ENCODE measurements at regions not wholly inside any gene's neighbourhood (a gene's known extent, or its start where the extent isn't known, plus 50 kb on each side); places are given as distances from the start of the nearest gene placed in this dataset.
A peak's percentile ranks its signal among the peaks of the same experiment; 100 is the strongest.

DNA sequence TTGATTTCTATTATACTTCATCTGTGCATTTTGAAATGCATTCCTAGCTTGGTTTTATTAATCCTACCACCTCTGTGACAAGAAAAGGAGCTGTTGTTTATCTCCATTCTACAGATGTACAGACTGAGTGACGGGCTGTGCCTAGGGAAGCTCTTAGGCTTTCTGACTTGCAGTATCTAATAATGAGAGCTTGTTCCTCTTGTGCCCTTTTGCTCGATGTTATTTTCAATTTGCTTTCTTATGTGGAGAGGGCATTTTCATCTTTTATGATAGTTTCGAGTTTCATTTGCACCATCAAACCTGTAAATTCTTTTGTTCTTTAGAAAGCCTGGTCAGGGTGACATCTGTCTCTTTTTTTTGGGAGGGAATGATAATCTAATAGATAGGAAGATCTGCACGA is 256.5 kb downstream of the C4orf33 start:
- Histone ChIP-seq H3K36me3 (ENCODE audit: control insufficient read depth, insufficient read depth, low read length) (no peaks in the 10 kb centered on the region), H3K4me3 (ENCODE audit: low read depth, low read length) (no peak overlapping the region), H3K27me3 (ENCODE audit: control insufficient read depth, insufficient read depth, low read length) (no peaks in the 10 kb centered on the region; the same call in 1 of the 2 replicates)
- CTCF ChIA-PET, result interaction anchor here (0.7 to 1.7 kb wide), 2 partner anchors 10 to 140 kb away, joined by 3 to 4 read pairs; no protein-coding TSS in a partner anchor
- POLR2A ChIA-PET, result no interaction called here
- TF ChIP-seq, protein P1, sequence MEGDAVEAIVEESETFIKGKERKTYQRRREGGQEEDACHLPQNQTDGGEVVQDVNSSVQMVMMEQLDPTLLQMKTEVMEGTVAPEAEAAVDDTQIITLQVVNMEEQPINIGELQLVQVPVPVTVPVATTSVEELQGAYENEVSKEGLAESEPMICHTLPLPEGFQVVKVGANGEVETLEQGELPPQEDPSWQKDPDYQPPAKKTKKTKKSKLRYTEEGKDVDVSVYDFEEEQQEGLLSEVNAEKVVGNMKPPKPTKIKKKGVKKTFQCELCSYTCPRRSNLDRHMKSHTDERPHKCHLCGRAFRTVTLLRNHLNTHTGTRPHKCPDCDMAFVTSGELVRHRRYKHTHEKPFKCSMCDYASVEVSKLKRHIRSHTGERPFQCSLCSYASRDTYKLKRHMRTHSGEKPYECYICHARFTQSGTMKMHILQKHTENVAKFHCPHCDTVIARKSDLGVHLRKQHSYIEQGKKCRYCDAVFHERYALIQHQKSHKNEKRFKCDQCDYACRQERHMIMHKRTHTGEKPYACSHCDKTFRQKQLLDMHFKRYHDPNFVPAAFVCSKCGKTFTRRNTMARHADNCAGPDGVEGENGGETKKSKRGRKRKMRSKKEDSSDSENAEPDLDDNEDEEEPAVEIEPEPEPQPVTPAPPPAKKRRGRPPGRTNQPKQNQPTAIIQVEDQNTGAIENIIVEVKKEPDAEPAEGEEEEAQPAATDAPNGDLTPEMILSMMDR (IDR thresholded peaks at IDR 0.05; ENCODE audit: insufficient read depth, low read depth, low read length), result no peak
- DNase-seq (ENCODE audit: low read depth), result no peak

DNA sequence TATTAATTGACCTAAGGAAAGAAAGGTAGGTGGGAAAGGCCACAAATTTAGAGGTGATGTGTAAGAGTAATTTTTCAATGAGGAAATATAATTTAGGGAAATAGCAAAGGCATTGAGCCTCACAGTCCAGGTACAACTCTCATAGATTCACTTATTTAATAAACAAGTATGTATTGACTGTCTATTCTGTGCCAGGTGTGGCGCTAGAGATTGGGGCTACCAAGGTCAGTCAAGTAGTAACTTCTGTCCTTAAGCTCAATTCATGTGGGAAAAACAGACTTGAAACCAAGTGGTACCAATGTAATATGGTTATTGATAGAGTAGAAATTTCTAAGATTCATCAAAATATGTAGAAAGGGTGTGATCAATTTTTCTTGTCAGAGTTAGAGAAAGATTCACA is 257.5 kb downstream of the C4orf33 start:
- no peak overlapping the region for H3K4me3 ChIP-seq (ENCODE audit: low read depth, low read length)
- TF ChIP-seq, protein P1 (IDR thresholded peaks at IDR 0.05; ENCODE audit: insufficient read depth, low read depth, low read length), result no peak
- ChIA-PET CTCF (interaction anchor here (1.0 to 1.7 kb wide), 2 partner anchors 9 kb away, joined by 3 to 4 read pairs; no protein-coding TSS in a partner anchor), POLR2A (no interaction called here)
- H3K36me3 ChIP-seq (ENCODE audit: control insufficient read depth, insufficient read depth, low read length), result no peaks in the 10 kb centered on the region
- no peaks in the 10 kb centered on the region; the same call in 1 of the 2 replicates for H3K27me3 ChIP-seq (ENCODE audit: control insufficient read depth, insufficient read depth, low read length)
- DNase-seq (ENCODE audit: low read depth), result no peak

DNA sequence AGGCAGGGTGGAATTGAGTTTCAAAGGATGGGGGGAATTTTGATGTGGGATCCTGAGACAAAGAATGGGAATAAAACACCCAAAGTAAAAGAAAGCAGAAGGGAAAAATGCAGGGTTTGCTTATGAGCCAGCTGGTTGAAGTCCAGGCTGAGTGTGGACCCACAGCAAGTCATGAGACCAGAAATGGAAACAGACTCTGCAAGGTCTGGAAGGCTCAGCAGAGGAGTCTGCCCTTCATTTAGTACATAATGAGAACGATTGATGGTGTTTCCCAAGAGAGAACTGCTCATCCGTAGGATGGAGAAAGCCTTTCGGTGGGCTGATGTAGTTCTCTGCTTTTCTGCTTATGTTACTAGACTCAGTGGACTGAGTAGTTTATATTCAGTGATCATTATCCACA is 259.1 kb downstream of the C4orf33 start:
- Histone ChIP-seq H3K36me3 (ENCODE audit: control insufficient read depth, insufficient read depth, low read length) (no peaks in the 10 kb centered on the region), H3K27me3 (ENCODE audit: control insufficient read depth, insufficient read depth, low read length) (no peaks in the 10 kb centered on the region; the same call in 1 of the 2 replicates), H3K4me3 (ENCODE audit: low read depth, low read length) (no peak overlapping the region)
- no peak for DNase-seq (ENCODE audit: low read depth)
- TF ChIP-seq, protein P1 (IDR thresholded peaks at IDR 0.05; ENCODE audit: insufficient read depth, low read depth, low read length), result no peak
- CTCF ChIA-PET, result no interaction called here
- POLR2A ChIA-PET, result no interaction called here

DNA sequence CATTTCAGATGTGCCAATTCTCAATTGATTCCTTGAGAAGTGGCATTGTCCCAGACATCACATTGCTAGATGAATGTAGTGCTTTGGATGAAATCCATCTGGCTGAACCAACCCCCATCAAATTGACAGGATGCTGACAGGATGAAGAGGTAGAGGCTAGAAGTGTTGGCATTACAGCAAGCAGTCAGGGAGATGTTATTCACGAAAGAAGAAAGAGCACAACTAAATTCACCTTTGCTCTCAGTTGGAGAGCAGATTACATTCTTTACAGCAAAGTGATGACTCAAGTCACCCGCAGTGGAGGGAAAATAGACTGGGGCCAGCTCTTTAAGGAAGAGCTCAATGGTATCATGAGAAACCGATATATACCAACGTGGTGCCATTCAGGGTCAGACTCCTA is 259.6 kb downstream of the C4orf33 start:
- no peak for DNase-seq (ENCODE audit: low read depth)
- Histone ChIP-seq H3K27me3 (ENCODE audit: control insufficient read depth, insufficient read depth, low read length) (no peaks in the 10 kb centered on the region; the same call in 1 of the 2 replicates), H3K36me3 (ENCODE audit: control insufficient read depth, insufficient read depth, low read length) (no peaks in the 10 kb centered on the region), H3K4me3 (ENCODE audit: low read depth, low read length) (no peak overlapping the region)
- POLR2A ChIA-PET, result no interaction called here
- TF ChIP-seq, protein P1 (IDR thresholded peaks at IDR 0.05; ENCODE audit: insufficient read depth, low read depth, low read length), result no peak
- CTCF ChIA-PET, result no interaction called here

DNA sequence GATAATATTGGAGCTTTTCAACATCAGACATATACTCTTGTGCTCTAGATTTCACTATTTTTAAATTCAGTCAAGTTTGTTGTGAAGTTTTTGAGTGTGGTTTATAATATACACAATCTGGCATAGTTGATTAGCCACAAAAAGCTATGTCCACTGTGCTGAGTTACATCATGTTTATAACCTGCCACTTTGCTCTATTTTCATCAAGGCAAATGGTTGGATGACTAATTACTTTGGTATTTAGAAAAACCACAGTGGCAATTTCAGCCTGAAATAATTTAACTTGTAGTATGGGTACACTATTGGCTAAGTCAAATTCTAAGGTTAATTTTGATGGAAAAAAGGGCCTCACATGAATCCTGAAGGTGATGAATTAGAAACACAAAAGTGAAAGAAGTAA is 262.6 kb downstream of the C4orf33 start:
- Histone ChIP-seq H3K27me3 (ENCODE audit: control insufficient read depth, insufficient read depth, low read length) (no peaks in the 10 kb centered on the region; the same call in 1 of the 2 replicates), H3K4me3 (ENCODE audit: low read depth, low read length) (no peak overlapping the region), H3K36me3 (ENCODE audit: control insufficient read depth, insufficient read depth, low read length) (no peaks in the 10 kb centered on the region)
- ChIA-PET POLR2A (no interaction called here), CTCF (interaction anchor here (0.6 to 6.0 kb wide), 2 partner anchors 283 to 371 kb away, joined by 3 to 41 read pairs; no protein-coding TSS in a partner anchor)
- peak; percentile 9 for DNase-seq (ENCODE audit: low read depth)
- TF ChIP-seq, protein P1 (IDR thresholded peaks at IDR 0.05; ENCODE audit: insufficient read depth, low read depth, low read length), result no peak
